A172 (cell line): ENCODE measurements at regions not wholly inside any gene's neighbourhood (a gene's known extent, or its start where the extent isn't known, plus 50 kb on each side); places are given as distances from the start of the nearest gene placed in this dataset.
A peak's percentile ranks its signal among the peaks of the same experiment; 100 is the strongest.

Experiments used
- DNase-seq: peaks from one replicate; pipeline ENCODE4 v3.0.0-alpha.2; 2015; ENCODE audit warnings: low spot score

- DNase-seq: peak; percentile 48
These were observed 379.4 kb downstream of the KLF12 start for GRCh38 chr13:73754727-73755292.

- no peak for DNase-seq
These were observed 380.0 kb downstream of the KLF12 start for GRCh38 chr13:73754241-73754640.

GRCh38 chr13:73751290-73751689 lies 382.9 kb downstream of the KLF12 start:
- no peak for DNase-seq

- DNase-seq: no peak
These were observed 385.8 kb downstream of the KLF12 start for GRCh38 chr13:73748404-73748803.

- no peak for DNase-seq
These were observed 389.0 kb downstream of the KLF12 start for GRCh38 chr13:73745190-73745589.

GRCh38 chr13:73742982-73743381 lies 391.2 kb downstream of the KLF12 start:
- no peak for DNase-seq

- no peak for DNase-seq
These were observed 392.5 kb downstream of the KLF12 start for GRCh38 chr13:73741742-73742141.

- no peak for DNase-seq
These were observed 393.1 kb downstream of the KLF12 start for GRCh38 chr13:73741111-73741510.

- no peak for DNase-seq
These were observed 393.5 kb downstream of the KLF12 start for GRCh38 chr13:73740666-73741065.

GRCh38 chr13:73739394-73739793 lies 394.8 kb downstream of the KLF12 start:
- DNase-seq: no peak

GRCh38 chr13:73738626-73739025 lies 395.6 kb downstream of the KLF12 start:
- DNase-seq: no peak

GRCh38 chr13:73737214-73737613 lies 397.0 kb downstream of the KLF12 start:
- no peak for DNase-seq

- no peak for DNase-seq
These were observed 400.5 kb downstream of the KLF12 start for GRCh38 chr13:73733706-73734105.

- no peak for DNase-seq
These were observed 401.9 kb downstream of the KLF12 start for GRCh38 chr13:73732350-73732749.

GRCh38 chr13:73731564-73731963 lies 402.6 kb downstream of the KLF12 start:
- DNase-seq: no peak

GRCh38 chr13:73730014-73730413 lies 404.2 kb downstream of the KLF12 start:
- DNase-seq: no peak

- no peak for DNase-seq
These were observed 405.2 kb downstream of the KLF12 start for GRCh38 chr13:73729046-73729445.

GRCh38 chr13:73722120-73722519 lies 412.1 kb downstream of the KLF12 start:
- DNase-seq: peak; percentile 51

GRCh38 chr13:73721571-73721970 lies 412.6 kb downstream of the KLF12 start:
- no peak for DNase-seq

GRCh38 chr13:73720216-73720840 lies 413.9 kb downstream of the KLF12 start:
- DNase-seq: no peak

GRCh38 chr13:73718246-73718645 lies 416.0 kb downstream of the KLF12 start:
- no peak for DNase-seq

- DNase-seq: no peak
These were observed 416.6 kb downstream of the KLF12 start for GRCh38 chr13:73717632-73718031.

GRCh38 chr13:73715911-73716510 lies 418.2 kb downstream of the KLF12 start:
- no peak for DNase-seq
